Activated naive CD8-positive, alpha-beta T cell treated with anti-CD3 and anti-CD28 coated beads, Interleukin-2, amount 50 U/mL, for 24 hours (primary cell): ENCODE measurements at regions not wholly inside any gene's neighbourhood (a gene's known extent, or its start where the extent isn't known, plus 50 kb on each side); places are given as distances from the start of the nearest gene placed in this dataset.

Source experiments
- ATAC-seq: fragments of 150-1000 bp; cut with Tn5 transposase; one replicate; pipeline ENCODE4 v1.10.0; 2021
- DNase-seq: peaks from one replicate; pipeline ENCODE4 v3.0.0; 2021
- H3K27ac Mint-ChIP-seq: one replicate; pipeline ENCODE4 v1.8.0; 2021; ENCODE audit warnings: mild to moderate bottlenecking, mixed read lengths
- H3K27me3 Mint-ChIP-seq: one replicate; pipeline ENCODE4 v1.8.0; 2021; ENCODE audit warnings: mixed read lengths
- H3K36me3 Mint-ChIP-seq: one replicate; pipeline ENCODE4 v1.8.0; 2021; ENCODE audit warnings: low read depth, mixed read lengths
- H3K4me1 Mint-ChIP-seq: one replicate; pipeline ENCODE4 v1.8.0; 2021; ENCODE audit warnings: mixed read lengths
- H3K4me3 Mint-ChIP-seq: one replicate; pipeline ENCODE4 v1.8.0; 2021; ENCODE audit warnings: mild to moderate bottlenecking, moderate library complexity, mixed read lengths
- H3K9me3 Mint-ChIP-seq: one replicate; pipeline ENCODE4 v1.8.0; 2021; ENCODE audit warnings: mixed read lengths

DNA sequence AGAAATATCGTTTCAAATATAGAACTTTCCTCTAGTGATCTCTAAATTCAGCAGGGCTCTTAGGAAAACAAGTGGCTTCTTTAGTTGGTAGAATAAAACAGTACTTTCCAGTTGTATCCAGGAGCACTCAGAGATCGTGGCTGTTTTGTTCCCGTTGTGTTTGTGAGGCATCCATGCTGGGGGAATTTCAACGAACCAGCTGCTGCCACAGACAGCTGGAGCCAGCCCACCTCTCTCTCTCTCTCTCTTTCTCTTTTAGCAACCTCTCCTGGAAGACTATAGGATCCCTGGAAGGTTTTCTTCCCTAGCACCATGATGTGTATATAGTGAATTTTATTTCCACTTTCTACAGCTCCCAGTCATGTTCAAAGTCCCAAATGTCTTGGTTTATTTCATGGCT lies 1116.0 kb upstream of the SEMA6A start:
- ATAC-seq, result no peak
- Mint-ChIP-seq H3K27ac (no peak overlapping the region), H3K9me3 (peaks cover 2% of the 10 kb centered on the region)

DNA sequence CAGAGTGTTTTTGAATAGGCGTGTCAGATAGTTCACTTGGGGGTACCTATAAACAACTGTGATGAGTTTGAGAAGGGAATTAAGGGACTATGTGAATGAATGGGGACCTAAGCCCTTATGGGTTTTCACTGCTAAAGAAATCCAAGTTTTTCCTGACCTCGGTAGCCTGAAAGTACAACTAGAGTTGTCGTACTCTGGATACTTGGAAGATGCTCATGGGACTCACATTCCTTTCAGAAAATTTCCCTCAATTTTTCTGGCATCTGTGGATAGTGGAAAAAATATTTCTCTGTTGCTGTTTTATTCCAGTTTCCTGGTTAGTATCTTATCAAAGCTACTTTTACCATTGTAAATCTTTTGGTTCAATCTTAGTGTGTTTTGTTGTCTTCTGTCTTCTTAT lies 1112.3 kb upstream of the SEMA6A start:
- DNase-seq (no peak), ATAC-seq (no peak)
- Mint-ChIP-seq H3K4me3 (no peak overlapping the region), H3K27me3 (no peaks in the 10 kb centered on the region), H3K36me3 (no peaks in the 10 kb centered on the region), H3K9me3 (peaks cover 6% of the 10 kb centered on the region), H3K27ac (no peak overlapping the region), H3K4me1 (no peaks in the 10 kb centered on the region)

More for the DNA sequence above, 1116.0 kb upstream of the SEMA6A start:
- Mint-ChIP-seq H3K27me3 (no peaks in the 10 kb centered on the region), H3K4me1 (no peaks in the 10 kb centered on the region), H3K4me3 (no peak overlapping the region), H3K36me3 (no peaks in the 10 kb centered on the region)
- DNase-seq, result no peak

DNA sequence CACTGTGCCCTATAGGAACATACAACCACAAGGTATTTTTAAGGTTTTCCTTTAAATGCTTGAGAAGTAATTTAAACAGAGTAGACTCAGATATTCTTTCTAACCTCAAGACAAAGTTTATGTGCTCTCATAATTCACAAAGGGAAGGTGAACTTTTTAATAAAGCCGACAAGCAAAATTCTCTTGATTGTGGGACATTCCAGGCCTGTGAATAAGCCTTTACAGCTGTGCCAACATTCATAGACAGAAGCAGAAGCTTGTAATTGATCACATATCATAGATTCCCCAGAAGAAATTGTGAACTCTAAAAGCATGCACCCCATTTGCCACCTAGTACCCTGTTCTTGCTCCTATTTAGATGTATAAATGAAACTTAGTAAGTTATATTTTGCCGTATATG lies 1107.8 kb upstream of the SEMA6A start:
- Mint-ChIP-seq H3K9me3 (peaks cover 8% of the 10 kb centered on the region), H3K36me3 (no peaks in the 10 kb centered on the region), H3K27me3 (no peaks in the 10 kb centered on the region), H3K4me3 (no peak overlapping the region), H3K27ac (no peak overlapping the region), H3K4me1 (no peaks in the 10 kb centered on the region)
- no peak for ATAC-seq
- no peak for DNase-seq

DNA sequence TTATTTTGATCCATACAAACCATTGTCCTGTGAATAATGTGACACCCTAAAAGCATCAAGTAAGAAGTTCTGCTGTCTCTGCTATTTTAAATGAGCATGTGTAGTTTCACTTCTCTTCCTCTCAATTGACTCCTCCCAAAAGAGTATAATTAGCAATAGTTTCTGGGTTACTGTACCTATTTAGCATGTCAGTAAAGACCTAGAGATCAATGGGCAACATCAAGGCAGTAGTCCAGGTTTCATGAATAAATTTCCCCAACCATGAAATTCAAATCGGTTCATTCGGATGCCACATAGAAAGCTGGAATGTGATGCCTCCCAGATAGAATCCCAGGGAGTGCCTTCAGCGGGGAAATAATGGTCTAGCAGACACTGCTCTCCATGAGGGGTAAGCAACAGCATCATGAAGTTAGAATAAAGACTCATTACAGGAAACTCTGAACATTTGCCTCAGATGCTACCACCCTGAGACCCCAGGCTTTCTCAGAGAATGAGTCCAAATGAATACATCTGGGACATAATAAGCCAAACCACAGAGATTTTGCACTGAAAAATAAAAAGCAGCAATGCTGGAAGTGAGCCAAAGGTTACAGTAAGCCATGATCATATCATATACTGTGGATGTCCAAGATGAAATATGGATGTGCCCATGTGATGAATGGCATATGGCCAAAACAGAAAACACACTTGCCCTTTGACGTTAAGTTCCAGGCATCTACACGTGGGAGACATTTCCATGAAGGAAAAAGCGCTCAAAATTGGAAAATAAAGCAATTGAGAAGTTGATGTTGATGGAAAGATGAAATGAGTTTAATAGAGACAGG lies 1107.0 kb upstream of the SEMA6A start:
- H3K27ac Mint-ChIP-seq, result no peak overlapping the region
- DNase-seq (no peak), ATAC-seq (no peak)
- H3K27me3 Mint-ChIP-seq, result no peaks in the 10 kb centered on the region
- peaks cover 8% of the 10 kb centered on the region for H3K9me3 Mint-ChIP-seq
- no peaks in the 10 kb centered on the region for H3K36me3 Mint-ChIP-seq
- H3K4me1 Mint-ChIP-seq, result no peaks in the 10 kb centered on the region
- no peak overlapping the region for H3K4me3 Mint-ChIP-seq

DNA sequence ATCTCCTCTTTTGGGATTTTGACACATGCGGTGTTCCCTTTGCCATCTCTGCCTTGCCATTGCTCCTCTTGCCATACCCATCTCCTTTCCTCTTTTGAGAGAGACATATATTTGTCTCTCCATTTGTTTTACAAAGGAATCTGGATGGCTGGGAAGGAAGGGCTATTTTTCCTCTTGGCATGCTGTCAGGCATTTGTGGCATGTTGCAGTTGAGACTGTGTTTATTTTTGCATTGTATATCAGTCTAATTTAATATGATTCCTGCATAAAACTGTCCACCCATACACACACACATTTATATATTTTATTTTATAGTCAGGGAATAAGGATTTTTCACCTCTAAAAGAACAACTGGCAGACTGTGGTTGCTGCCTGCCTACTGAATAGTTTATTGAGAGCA lies 1105.8 kb upstream of the SEMA6A start:
- H3K9me3 Mint-ChIP-seq, result peaks cover 8% of the 10 kb centered on the region
- H3K36me3 Mint-ChIP-seq, result no peaks in the 10 kb centered on the region
- ATAC-seq, result no peak
- no peaks in the 10 kb centered on the region for H3K27me3 Mint-ChIP-seq
- H3K4me3 Mint-ChIP-seq, result no peak overlapping the region
- H3K27ac Mint-ChIP-seq, result no peak overlapping the region
- H3K4me1 Mint-ChIP-seq, result no peaks in the 10 kb centered on the region
- DNase-seq, result no peak

DNA sequence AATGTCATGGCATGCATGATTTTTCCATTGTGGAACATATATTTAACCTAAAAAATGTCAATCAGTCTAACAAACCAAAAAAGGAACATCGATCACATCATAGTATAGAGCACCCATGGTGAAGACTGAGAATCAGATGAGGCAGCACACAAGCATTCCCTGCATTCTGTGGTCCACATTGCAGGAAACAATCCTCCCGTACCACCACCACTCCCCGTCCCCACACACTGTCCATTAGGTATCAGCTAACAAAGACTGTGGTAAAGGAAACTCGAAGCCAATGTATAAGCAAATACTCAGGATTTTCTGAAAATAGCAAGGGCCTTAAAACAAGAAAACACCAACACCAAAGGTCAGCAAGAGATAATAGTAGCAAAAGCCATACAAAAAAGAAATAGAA lies 1104.4 kb upstream of the SEMA6A start:
- Mint-ChIP-seq H3K27me3 (no peaks in the 10 kb centered on the region), H3K27ac (no peak overlapping the region), H3K4me3 (no peak overlapping the region), H3K9me3 (peaks cover 8% of the 10 kb centered on the region), H3K36me3 (no peaks in the 10 kb centered on the region), H3K4me1 (no peaks in the 10 kb centered on the region)
- DNase-seq, result no peak
- ATAC-seq, result no peak

DNA sequence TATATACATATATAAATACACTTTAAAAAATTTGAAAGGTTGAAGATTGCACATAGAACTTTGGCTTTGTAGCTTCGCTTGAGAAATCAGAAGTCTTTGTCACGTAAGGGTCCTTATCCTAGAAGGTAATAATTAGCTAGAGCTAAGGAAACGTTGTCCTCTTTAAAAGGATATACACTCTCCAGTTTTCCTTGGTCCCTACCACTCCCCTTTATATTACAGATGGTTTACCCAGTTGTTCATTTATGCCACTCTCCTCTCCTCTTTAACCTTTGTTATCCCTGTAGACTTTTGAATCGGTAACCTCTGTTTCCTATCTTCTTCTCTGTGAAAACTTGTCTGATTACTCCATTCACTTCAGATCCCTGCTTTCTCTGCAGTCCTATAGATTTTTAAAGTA lies 1101.0 kb upstream of the SEMA6A start:
- H3K4me1 Mint-ChIP-seq, result no peaks in the 10 kb centered on the region
- H3K36me3 Mint-ChIP-seq, result no peaks in the 10 kb centered on the region
- H3K27me3 Mint-ChIP-seq, result no peaks in the 10 kb centered on the region
- ATAC-seq (no peak), DNase-seq (no peak)
- H3K4me3 Mint-ChIP-seq, result no peak overlapping the region
- H3K9me3 Mint-ChIP-seq, result peaks cover 5% of the 10 kb centered on the region
- no peak overlapping the region for H3K27ac Mint-ChIP-seq

DNA sequence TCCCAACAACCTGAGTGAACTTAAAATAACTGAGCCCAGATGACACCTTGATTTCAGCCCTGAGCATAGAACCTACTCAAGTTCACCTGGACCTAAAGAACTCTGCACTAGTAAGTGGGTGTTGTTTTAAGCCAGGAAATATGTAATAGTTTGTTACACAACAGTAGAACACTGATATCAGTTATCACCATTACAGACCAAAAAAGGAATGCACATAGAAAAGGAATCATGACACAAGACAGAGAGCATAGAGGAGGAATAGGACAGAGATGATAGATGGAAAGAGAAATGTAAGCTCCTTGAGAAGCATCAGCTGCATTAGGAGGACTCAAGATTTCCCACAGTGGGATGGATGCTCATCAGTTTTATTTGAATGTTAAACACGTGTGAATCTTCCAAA lies 1096.9 kb upstream of the SEMA6A start:
- Mint-ChIP-seq H3K4me1 (no peaks in the 10 kb centered on the region), H3K9me3 (peaks cover 10% of the 10 kb centered on the region), H3K4me3 (no peak overlapping the region), H3K27me3 (no peaks in the 10 kb centered on the region), H3K27ac (no peak overlapping the region), H3K36me3 (no peaks in the 10 kb centered on the region)
- ATAC-seq (no peak), DNase-seq (no peak)

DNA sequence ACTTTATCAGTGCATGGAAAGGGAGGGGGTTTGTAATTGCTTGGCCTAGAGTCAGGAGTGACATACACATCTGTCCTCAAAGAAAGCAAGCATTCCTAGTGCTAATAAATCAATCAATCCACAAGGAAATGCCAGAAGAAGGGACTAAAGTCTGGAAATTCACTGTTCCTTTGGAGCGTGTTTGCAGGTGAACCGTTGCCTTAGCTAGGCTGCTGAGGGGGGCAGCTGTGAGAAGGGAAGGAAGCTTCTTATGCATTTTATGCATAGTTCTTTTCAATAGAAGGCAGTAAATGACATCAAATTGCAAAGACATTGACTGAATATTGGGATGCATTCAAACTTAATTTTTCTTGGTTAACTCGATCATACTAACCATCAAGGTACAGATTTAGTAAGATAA lies 1092.5 kb upstream of the SEMA6A start:
- Mint-ChIP-seq H3K4me3 (no peak overlapping the region), H3K27ac (no peak overlapping the region), H3K27me3 (no peaks in the 10 kb centered on the region), H3K4me1 (no peaks in the 10 kb centered on the region), H3K36me3 (no peaks in the 10 kb centered on the region), H3K9me3 (peaks cover 18% of the 10 kb centered on the region)
- no peak for ATAC-seq
- DNase-seq, result no peak

DNA sequence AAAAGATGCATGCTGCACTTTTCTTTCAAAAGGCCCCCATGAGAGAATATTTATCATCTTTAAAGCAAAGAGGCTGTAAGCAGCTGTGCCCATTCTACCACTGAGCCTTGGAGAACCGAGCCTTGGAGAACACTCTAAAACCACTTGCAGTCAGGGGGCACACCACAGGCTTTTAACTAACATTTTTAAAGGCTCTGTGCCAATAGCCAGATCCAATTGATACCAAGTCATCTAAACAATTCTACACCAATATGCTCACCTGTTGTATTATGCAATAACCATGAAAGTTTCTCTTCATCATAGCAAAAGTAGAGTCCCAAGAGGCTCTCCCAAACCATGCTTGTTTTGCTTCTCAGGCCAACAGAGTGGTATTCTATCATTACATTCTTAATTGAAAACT lies 1090.5 kb upstream of the SEMA6A start:
- Mint-ChIP-seq H3K27ac (no peak overlapping the region), H3K36me3 (no peaks in the 10 kb centered on the region), H3K9me3 (peaks cover 8% of the 10 kb centered on the region), H3K27me3 (no peaks in the 10 kb centered on the region), H3K4me1 (no peaks in the 10 kb centered on the region), H3K4me3 (no peak overlapping the region)
- DNase-seq (no peak), ATAC-seq (no peak)

DNA sequence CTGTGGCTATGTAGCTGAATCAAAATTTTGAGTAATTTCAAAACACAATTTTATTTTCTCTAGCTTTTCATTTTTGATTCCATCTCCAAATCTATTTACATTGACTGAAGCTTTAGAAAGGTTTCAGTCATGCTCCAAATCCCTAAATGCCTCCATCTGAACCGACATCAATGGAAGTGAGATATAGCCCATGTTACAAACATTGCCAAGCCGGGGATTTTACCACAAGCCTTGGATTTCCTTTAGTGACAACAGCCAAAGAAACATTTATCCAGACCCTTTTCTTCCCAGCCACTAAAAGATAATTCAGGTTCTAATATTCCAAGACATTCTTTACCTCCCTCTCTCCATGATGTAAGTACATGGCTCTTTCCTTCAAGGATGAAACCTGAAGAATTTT lies 1087.7 kb upstream of the SEMA6A start:
- Mint-ChIP-seq H3K27me3 (no peaks in the 10 kb centered on the region), H3K9me3 (peaks cover 8% of the 10 kb centered on the region), H3K4me1 (no peaks in the 10 kb centered on the region), H3K4me3 (no peak overlapping the region), H3K27ac (no peak overlapping the region), H3K36me3 (no peaks in the 10 kb centered on the region)
- ATAC-seq, result no peak
- DNase-seq, result no peak

DNA sequence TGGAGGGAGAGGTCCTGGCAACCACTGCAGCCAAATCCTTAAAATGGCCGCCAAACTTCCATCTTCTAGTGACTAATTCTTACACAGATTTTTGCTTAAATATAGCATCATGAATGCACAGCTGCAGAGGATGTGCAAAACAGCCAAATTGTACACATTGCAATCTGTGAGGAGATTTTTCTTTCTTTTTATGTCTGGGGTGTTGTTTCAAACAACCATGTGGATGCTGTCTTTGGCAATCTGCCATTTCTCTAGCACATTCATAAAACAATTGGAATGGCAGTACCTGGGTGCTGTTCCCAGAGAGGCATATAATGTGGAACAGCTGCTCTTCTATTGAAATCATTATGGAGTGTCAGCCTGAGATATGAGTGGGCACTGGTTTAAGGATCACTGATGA lies 1082.9 kb upstream of the SEMA6A start:
- DNase-seq (no peak), ATAC-seq (no peak)
- H3K27ac Mint-ChIP-seq, result no peak overlapping the region
- H3K27me3 Mint-ChIP-seq, result no peaks in the 10 kb centered on the region
- H3K4me3 Mint-ChIP-seq, result no peak overlapping the region
- H3K4me1 Mint-ChIP-seq, result no peaks in the 10 kb centered on the region
- H3K9me3 Mint-ChIP-seq, result no peaks in the 10 kb centered on the region
- H3K36me3 Mint-ChIP-seq, result no peaks in the 10 kb centered on the region

DNA sequence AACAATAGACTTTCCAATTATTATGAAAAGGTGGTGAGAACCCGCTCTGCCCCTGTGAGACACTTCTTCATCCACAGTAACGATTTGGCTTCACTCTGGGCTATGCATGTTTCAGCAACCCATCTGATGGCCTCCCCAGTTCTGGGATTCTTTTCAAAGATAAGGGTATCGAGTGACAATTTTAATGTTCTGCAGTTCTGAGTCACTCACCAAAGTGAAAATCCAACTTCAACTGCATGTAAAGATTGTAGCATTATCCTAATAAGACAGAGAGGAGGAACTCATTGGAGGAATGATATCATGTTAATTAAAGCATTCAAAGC lies 1078.3 kb upstream of the SEMA6A start:
- no peaks in the 10 kb centered on the region for H3K27me3 Mint-ChIP-seq
- peaks cover 6% of the 10 kb centered on the region for H3K9me3 Mint-ChIP-seq
- H3K27ac Mint-ChIP-seq, result no peak overlapping the region
- ATAC-seq, result no peak
- H3K4me3 Mint-ChIP-seq, result no peak overlapping the region
- H3K4me1 Mint-ChIP-seq, result no peaks in the 10 kb centered on the region
- no peaks in the 10 kb centered on the region for H3K36me3 Mint-ChIP-seq
- DNase-seq, result no peak

DNA sequence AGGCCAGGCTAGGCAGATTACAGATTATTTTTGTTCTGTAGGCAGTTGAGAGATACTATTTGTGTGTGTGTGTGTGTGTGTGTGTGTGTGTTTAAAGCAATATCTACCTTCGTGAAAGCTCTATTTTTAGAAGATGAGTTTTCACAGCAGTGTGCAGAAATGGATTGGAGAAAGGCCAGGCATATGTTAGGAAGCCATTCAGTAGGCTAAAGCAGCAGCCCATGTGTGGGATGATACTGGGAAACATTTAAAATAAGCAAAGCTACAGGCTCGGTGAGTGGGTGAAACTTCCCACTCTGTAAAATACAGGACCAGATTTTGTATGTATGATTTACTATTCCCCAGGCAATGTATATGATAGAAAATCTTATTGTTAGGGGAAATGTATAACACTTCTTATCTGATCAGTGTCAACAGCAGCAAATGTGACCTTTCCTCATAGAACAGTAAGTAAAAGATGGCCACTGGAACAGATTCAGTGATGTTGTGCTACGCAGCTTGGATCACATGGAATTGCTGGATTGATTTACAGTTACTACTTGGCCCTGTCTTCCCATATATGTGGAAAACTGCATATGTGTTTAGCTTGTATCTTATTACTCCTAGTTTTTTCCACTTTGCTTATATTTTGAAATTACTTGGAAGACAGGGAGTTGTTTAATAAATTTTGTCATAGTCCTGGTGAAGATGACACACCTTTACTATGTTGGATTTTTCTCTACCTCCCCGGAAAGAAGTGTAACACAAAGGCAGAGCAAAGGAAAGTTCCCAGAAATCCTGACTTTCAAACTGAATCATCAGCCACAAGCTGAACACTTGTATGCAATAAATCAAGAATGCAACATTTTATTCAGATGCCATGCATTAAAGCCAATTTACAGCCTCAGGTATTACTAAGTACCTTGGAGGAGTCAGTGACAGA lies 1077.7 kb upstream of the SEMA6A start:
- DNase-seq (no peak), ATAC-seq (no peak)
- peaks cover 6% of the 10 kb centered on the region for H3K9me3 Mint-ChIP-seq
- no peak overlapping the region for H3K4me3 Mint-ChIP-seq
- H3K4me1 Mint-ChIP-seq, result no peaks in the 10 kb centered on the region
- no peak overlapping the region for H3K27ac Mint-ChIP-seq
- no peaks in the 10 kb centered on the region for H3K27me3 Mint-ChIP-seq
- no peaks in the 10 kb centered on the region for H3K36me3 Mint-ChIP-seq

DNA sequence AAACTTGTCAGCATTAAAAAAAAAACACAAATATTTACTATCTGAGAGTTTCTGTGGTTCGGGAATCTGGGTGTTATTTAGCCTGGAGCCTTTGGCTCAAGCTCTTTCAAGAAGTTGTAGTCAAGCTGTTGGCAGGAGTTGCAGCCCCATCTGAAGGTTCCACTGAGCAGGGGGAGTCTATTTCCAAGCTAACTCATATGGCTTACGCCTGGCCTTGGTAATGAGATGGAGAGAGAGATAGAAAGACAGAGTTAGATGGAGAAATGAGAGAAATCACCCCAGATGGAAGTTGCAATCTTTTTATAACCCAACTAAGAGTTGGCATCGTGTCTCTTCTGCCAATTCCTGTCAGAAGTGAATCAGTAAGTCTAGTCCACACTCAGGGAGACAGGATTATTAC lies 1075.2 kb upstream of the SEMA6A start:
- no peak overlapping the region for H3K4me3 Mint-ChIP-seq
- no peaks in the 10 kb centered on the region for H3K4me1 Mint-ChIP-seq
- H3K27ac Mint-ChIP-seq, result no peak overlapping the region
- H3K27me3 Mint-ChIP-seq, result no peaks in the 10 kb centered on the region
- DNase-seq (no peak), ATAC-seq (no peak)
- no peaks in the 10 kb centered on the region for H3K36me3 Mint-ChIP-seq
- peaks cover 10% of the 10 kb centered on the region for H3K9me3 Mint-ChIP-seq
